Nephron progenitor cell (in vitro differentiated cells): ENCODE measurements at regions not wholly inside any gene's neighbourhood (a gene's known extent, or its start where the extent isn't known, plus 50 kb on each side); places are given as distances from the start of the nearest gene placed in this dataset.

Experiments
- DNase-seq: peaks from one replicate; pipeline ENCODE4 v3.0.0; 2021
- H3K27ac Mint-ChIP-seq: 2 replicates; pipeline ENCODE4 v1.8.0; 2021; ENCODE audit warnings: mild to moderate bottlenecking, moderate library complexity, mixed read lengths
- H3K27me3 Mint-ChIP-seq: 2 replicates; pipeline ENCODE4 v1.8.0; 2021; ENCODE audit warnings: mild to moderate bottlenecking, low read depth, mixed read lengths; ENCODE audit not compliant: poor library complexity
- H3K36me3 Mint-ChIP-seq: 2 replicates; pipeline ENCODE4 v1.8.0; 2021; ENCODE audit warnings: low read depth, mixed read lengths
- H3K4me1 Mint-ChIP-seq: 2 replicates; pipeline ENCODE4 v1.8.0; 2021; ENCODE audit warnings: mixed read lengths
- H3K4me3 Mint-ChIP-seq: 2 replicates; pipeline ENCODE4 v1.8.0; 2021; ENCODE audit warnings: mild to moderate bottlenecking, moderate library complexity, mixed read lengths
- H3K9me3 Mint-ChIP-seq: 2 replicates; pipeline ENCODE4 v1.8.0; 2021; ENCODE audit warnings: mild to moderate bottlenecking, moderate library complexity, mixed read lengths
- TF ChIP-seq, protein P1 (sequence below): fragments of 200-600 bp; sonication (generic); IDR thresholded peaks from 2 replicates; pipeline ENCODE4 v1.5.0; 2021; ENCODE audit warnings: antibody characterized with exemption

DNA sequence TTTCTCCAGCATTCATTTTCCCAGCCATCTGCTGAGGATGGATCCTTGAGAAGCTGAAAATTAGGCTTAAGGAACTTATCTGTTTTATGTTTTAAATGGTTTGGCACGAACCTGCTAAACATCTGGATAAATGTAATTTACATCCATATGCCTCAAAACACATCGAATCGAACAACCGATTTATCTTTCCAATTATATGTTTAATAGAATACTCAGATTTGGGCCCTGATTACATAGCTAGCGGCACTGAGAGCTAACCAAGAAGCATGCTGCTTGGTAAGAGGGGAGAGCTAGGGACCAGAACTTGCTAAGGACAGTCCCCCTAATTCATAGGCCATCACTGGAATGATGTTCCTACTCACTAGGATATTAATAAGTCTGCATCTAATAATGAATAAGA, 144.4 kb downstream of the BUB3 start:
- no peak for DNase-seq
- Mint-ChIP-seq H3K4me3 (no peak overlapping the region), H3K36me3 (no peaks in the 10 kb centered on the region), H3K27me3 (peaks cover 9% of the 10 kb centered on the region), H3K4me1 (peaks cover 35% of the 10 kb centered on the region), H3K27ac (no peak overlapping the region), H3K9me3 (peaks cover 19% of the 10 kb centered on the region)
- TF ChIP-seq, protein P1, sequence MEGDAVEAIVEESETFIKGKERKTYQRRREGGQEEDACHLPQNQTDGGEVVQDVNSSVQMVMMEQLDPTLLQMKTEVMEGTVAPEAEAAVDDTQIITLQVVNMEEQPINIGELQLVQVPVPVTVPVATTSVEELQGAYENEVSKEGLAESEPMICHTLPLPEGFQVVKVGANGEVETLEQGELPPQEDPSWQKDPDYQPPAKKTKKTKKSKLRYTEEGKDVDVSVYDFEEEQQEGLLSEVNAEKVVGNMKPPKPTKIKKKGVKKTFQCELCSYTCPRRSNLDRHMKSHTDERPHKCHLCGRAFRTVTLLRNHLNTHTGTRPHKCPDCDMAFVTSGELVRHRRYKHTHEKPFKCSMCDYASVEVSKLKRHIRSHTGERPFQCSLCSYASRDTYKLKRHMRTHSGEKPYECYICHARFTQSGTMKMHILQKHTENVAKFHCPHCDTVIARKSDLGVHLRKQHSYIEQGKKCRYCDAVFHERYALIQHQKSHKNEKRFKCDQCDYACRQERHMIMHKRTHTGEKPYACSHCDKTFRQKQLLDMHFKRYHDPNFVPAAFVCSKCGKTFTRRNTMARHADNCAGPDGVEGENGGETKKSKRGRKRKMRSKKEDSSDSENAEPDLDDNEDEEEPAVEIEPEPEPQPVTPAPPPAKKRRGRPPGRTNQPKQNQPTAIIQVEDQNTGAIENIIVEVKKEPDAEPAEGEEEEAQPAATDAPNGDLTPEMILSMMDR = no peak

DNA sequence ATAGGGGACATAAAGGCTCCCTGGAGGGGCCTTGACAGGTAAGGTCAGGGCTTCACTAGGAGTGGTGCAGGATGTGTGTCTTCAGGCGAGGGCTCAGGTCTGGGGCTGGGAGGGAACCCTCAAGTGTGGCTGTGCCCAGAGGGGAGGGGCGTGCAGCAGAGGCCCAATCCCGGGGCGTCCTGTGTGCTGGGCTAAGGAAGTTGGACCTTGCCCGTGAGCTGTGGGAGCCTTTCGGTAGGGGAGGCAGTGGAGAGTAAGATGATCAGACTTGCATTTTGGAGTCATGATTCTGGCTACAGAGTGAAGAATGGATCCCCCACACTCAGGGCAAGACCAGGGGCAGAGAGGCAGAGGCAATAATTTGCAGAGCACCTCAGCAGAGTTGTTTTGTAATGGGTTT, 145.4 kb downstream of the BUB3 start:
- H3K4me1 Mint-ChIP-seq = peaks cover 35% of the 10 kb centered on the region
- no peak overlapping the region for H3K27ac Mint-ChIP-seq
- peaks cover 23% of the 10 kb centered on the region for H3K9me3 Mint-ChIP-seq
- no peaks in the 10 kb centered on the region for H3K36me3 Mint-ChIP-seq
- peaks cover 9% of the 10 kb centered on the region for H3K27me3 Mint-ChIP-seq
- no peak overlapping the region for H3K4me3 Mint-ChIP-seq
- TF ChIP-seq, protein P1 = no peak
- DNase-seq = no peak

DNA sequence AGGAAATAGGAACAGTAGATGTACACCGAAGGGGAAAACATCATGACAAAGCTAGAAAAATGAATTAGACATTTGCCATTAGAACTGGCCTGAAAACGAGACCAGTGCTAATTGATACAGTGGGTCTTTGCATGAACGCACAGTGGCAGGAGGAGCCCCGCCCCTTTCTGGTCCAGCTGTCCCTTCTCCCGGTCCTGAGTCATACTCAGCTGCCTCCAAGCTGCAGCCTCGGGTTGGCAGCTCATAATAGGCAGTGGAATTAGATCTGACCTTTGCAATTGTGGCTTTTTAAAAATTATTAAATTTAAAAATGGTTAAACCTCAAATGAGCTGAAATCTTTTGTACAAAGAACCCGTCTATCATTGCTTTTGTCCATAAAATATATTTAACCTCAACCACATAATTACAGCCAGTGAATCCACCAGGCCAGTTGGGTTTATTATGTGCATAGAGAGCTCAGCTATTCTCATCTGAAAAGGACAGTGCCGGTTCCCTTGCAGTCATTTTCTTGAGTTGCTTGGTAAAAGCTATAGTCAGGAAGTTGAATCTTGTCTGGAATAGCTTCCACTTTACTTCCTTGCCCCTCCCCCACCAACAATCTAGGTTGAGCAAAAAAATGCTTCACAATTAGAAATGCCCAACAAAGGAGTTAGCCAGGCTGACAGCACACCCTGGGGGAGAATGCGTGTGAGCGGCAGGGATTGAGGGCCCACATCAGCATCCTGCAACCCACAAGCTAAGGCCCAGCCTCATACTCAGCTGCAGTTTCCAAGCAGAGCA, 147.1 kb downstream of the BUB3 start:
- H3K36me3 Mint-ChIP-seq = no peaks in the 10 kb centered on the region
- TF ChIP-seq, protein P1 = no peak
- H3K4me3 Mint-ChIP-seq = no peak overlapping the region
- peaks cover 24% of the 10 kb centered on the region for H3K4me1 Mint-ChIP-seq
- no peak overlapping the region for H3K27ac Mint-ChIP-seq
- peak; percentile 47 for DNase-seq
- peaks cover 6% of the 10 kb centered on the region for H3K27me3 Mint-ChIP-seq
- peaks cover 23% of the 10 kb centered on the region for H3K9me3 Mint-ChIP-seq

DNA sequence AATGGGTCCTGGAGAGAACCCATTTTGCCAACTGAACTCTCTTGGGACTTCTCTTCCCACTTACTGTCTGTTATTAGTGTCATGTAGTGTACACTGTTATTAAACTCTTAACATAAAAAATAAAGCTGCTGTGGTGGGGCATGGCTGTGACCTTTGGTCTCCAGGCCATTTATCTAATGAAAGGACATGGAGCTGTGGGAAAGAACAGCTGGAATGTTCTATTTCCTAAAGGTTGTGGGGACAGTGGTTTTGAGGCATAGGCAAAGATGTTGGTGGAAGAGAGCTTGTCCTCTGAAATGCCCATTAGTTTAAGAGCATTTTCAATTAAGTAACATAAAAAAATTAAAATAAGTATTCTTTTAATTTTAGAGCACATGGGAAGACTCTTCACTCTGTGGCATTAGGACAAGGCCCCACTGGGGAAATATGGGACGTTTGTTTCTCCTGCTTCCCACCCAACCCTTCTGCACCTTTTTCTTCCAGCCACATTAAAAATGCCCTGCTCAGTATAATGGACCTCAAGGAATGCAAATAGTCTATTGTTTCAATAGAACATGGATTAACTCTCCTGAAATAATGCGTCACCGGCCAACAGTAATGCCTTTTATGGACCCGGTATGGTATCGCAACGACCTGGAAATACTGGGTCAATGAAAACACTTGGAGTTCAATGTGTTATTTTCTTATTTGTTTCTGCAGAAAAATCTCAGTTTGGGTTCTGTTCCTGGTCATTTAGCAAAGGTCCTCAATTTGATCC, 149.6 kb downstream of the BUB3 start:
- no peak for DNase-seq
- Mint-ChIP-seq H3K4me1 (peaks cover 16% of the 10 kb centered on the region), H3K4me3 (no peak overlapping the region), H3K36me3 (no peaks in the 10 kb centered on the region), H3K27ac (no peak overlapping the region), H3K9me3 (peaks cover 23% of the 10 kb centered on the region), H3K27me3 (peaks cover 6% of the 10 kb centered on the region)
- TF ChIP-seq, protein P1 = no peak

DNA sequence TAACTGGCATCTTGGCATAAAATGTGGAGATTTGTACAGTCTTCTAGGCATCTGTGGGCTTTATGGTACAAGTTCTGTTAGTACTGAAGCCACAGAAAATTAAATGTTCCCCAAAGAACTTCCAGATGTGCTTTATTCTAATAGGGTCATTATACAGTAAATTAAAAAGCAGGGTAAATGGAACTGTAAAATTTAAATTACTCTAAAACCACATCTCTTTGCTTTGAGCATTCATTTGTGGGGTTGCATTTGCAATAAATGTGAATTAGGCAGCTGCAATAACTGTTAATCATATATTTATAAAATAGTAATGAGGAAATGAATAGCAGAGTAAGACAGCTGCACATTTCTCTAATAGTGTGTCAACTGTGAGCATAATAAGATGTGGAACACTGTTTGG, 151.5 kb downstream of the BUB3 start:
- Mint-ChIP-seq H3K9me3 (peaks cover 23% of the 10 kb centered on the region), H3K27ac (no peak overlapping the region), H3K36me3 (no peaks in the 10 kb centered on the region), H3K27me3 (peaks cover 6% of the 10 kb centered on the region), H3K4me3 (no peak overlapping the region), H3K4me1 (peaks cover 21% of the 10 kb centered on the region)
- TF ChIP-seq, protein P1 = no peak
- DNase-seq = no peak
